Frontal cortex (tissue), 3 donors: ENCODE measurements at regions not wholly inside any gene's neighbourhood (a gene's known extent, or its start where the extent isn't known, plus 50 kb on each side); places are given as distances from the start of the nearest gene placed in this dataset.
"Not testable (repeated sequence)": the region's sequence is repeated elsewhere in the genome, so short reads cannot be mapped to it uniquely, and the experiment has no call there.

ENCODE experiments used
- DNase-seq, 2 donors: peaks; one replicate each; pipeline ENCODE4 v3.0.0; 2012; ENCODE audit warnings: low spot score in 2 of 2
- FAIRE-seq: peaks from 2 replicates; lab custom pipeline; 2012; peaks lifted over from hg19 to GRCh38; lab: Jason Lieb, UNC
- donor health status: control.
- donor health status: control.
- donor health status: control.

DNA sequence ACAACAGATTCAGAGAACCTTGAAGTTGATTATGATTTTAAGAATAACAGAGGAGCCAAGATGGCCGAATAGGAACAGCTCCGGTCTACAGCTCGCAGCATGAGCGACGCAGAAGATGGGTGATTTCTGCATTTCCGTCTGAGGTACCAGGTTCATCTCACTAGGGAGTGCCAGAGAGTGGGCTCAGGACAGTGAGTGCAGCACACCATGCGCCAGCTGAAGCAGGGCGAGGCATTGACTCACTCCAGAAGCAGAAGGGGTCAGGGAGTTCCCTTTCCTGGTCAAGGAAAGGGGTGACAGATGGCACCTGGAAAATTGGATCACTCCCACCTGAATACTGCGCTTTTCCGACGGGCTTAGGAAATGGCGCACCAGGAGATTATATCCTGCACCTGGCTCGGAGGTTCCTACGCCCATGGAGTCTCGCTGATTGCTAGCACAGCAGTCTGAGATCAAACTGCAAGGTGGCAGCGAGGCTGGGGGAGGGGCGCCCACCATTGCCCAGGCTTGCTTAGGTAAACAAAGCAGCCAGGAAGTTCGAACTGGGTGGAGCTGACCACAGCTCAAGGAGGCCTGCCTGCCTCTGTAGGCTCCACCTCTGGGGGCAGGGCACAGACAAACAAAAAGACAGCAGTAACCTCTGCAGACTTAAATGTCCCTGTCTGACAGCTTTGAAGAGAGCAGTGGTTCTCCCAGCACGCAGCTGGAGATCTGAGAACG lies 670.2 kb downstream of the XIRP2 start:
- not testable (repeated sequence) for DNase-seq, FAIRE-seq

GRCh38 chr2:167555098-167555720 lies 666.9 kb downstream of the XIRP2 start:
- FAIRE-seq (no peak), DNase-seq (no peak)

DNA sequence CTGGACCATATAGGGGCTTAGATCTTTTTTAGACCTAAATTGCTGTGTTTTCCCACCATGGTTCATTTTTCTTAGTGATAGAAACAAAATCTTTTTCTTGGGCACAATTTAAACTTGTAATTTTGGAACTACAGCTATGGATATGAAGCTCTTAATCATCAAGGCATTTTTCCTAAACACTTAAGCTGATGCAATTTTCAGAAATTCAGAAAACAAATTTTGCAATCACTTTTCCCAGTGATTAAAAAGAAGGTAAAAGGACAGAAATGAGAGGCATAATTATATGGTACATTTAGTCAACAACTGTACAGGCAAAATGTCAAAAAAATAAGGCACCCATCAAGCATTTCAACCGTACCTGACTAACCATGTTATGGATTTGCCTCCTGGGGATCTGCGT lies 665.4 kb downstream of the XIRP2 start:
- no peak for DNase-seq
- FAIRE-seq = no peak

DNA sequence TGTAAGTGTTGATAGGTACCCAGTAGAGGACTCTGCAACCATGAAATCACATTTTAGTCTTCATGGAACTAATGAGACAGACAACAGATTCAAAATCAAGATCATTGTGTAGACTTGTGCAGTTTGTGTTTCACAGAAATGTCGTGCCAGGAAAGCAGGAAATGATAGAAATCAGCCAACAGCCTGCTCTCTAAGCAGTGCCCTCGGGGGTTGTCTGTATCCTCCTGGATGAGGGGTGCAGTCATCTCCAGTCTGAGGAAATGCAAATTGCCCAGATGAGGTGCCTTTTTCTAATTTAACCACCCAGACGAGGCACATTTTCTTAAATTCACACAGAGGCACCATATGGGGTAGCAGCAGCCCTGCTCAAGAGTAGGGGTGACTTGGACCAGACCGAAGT lies 663.1 kb downstream of the XIRP2 start:
- DNase-seq (no peak), FAIRE-seq (no peak)

GRCh38 chr2:167550448-167550847 lies 662.2 kb downstream of the XIRP2 start:
- FAIRE-seq (no peak), DNase-seq (no peak)

DNA sequence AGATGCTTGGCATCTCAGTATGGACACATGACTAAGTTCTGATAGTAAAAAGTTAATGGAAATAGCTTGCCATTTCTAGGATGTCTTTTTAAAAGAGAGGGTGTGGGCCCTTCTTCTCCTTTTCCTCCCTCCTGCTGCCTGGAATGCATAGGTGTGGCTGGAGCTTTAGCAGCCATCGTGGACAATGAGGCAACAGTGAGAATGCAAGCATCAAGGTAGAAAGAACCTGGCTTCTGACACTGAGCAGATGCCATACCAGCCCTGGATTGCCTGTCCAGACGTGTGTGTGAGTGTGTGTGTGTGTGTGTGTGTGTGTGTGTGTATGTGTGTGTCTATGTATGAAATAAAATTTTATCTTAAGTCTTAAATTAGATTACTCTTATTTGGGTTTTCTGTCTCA lies 660.1 kb downstream of the XIRP2 start:
- DNase-seq = no peak
- FAIRE-seq = no peak

- FAIRE-seq = no peak
- no peak for DNase-seq
These were observed 656.3 kb downstream of the XIRP2 start for GRCh38 chr2:167544602-167545001.

- no peak for FAIRE-seq
- DNase-seq = no peak
These were observed 655.4 kb downstream of the XIRP2 start for GRCh38 chr2:167543721-167544120.

- FAIRE-seq (no peak), DNase-seq (no peak)
These were observed 649.5 kb downstream of the XIRP2 start for GRCh38 chr2:167537743-167538142.

DNA sequence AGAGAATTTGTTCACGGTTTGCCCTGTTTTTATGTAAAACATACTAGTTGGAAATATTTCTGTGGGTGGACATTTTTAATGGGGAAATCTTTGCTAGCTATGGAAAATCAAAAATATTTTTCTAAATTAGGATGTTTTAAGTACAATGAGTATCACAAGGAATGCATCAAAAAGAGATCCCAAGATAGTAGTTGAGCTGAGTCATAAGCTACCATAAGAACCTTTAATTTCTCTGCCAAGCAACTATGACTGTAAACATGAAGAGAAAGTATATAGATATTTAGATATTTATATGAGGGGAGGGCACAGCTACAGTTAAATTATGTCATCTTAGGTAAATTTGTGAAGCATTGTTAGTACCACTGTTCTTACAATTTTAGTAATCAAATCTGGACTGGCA lies 646.2 kb downstream of the XIRP2 start:
- FAIRE-seq = no peak
- no peak for DNase-seq

- DNase-seq = no peak
- FAIRE-seq = no peak
These were observed 636.5 kb downstream of the XIRP2 start for GRCh38 chr2:167524786-167525185.

DNA sequence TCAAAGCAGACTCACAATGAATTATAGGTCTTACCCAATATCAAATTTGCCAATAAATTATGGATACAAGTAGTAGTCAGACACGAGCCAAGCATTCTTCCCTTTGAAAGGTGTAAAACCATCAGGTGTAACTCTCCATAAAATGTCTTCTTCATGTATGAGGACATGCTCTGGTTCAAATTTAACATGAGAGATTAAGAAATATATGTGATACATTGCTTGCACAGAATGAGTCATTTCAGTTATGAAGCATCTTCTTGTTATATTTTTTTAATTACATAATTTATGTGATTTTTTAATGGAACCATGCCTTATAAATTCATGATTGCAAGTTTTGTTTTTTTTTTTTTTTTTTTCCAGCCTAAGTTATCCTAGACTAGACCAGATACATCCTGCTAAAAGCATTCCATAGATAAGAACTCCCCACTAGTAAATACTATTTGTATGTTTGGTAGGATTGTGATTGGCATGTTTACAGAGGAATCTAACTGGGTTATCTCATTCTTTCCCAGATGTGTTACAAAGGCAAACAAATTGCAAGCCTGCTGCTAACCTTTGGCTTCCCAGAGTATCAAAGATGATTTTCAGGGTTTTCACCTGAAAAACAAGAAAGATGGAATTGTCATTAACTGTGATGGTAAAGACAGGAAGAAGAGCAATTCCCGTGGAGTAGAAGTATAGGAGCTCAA lies 621.9 kb downstream of the XIRP2 start:
- DNase-seq (no peak), FAIRE-seq (no peak)

DNA sequence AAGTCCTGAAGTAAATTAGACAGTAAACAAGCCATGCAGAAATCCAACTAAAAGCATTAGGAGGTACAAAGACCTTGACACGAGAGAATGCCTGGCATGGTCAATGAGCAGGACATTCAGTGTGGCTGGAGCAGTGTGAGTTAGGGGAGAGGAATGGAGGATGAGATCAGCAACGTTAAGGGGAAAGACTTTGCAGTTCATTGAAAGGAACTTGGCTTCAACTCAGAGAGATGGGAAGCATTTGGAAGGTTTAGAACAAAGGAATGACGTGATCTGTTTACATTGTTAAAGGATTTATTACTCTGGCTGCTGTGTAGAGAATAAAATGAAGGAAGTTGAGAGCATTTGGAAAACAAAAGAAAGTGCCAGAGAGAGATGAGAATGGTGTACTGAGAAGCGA lies 621.3 kb downstream of the XIRP2 start:
- DNase-seq (no peak), FAIRE-seq (no peak)

GRCh38 chr2:167508709-167509108 lies 620.4 kb downstream of the XIRP2 start:
- peak; percentile 8 for FAIRE-seq

DNA sequence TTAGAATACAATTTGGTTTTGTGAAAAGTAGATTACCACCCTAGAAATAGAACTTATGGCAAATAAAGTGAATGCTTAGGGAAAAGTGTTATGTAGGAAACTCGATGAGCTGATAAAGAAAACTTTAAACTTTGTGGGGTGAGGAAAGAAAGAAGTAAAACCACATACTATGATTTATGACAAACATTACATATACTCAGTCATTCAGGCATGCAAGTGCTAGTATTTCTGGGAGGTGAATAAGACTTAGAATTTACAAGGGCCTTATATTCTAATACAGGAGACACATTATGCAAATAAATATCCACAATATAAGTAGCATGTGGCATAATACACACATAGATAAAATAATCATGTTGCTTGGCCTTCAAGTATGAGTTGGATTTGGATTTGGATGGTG lies 618.1 kb downstream of the XIRP2 start:
- no peak for FAIRE-seq
- DNase-seq = no peak

More at GRCh38 chr2:167508709-167509108, 620.4 kb downstream of the XIRP2 start:
- no peak for DNase-seq

- no peak for DNase-seq
- FAIRE-seq = no peak
These were observed 616.4 kb downstream of the XIRP2 start for GRCh38 chr2:167504695-167505094.

DNA sequence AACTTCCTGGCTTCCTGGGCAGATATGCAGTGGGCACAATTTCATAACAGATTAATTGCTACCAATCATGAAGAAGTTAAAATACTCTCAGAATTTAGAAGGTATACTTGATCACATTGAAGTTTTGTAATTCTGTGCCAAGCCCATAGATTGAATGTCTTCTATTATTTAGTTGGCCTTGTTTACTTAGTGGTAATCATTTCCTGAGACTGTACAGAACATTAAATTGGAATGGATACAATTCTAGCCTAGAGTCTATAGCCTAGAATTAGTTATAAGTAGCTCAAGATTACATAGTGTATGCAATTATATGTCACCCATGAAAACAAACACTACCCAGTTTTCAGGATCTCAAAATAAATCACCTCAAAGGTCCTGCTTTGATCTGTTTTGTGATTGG lies 615.8 kb downstream of the XIRP2 start:
- no peak for DNase-seq
- no peak for FAIRE-seq

- FAIRE-seq (no peak), DNase-seq (no peak)
These were observed 613.3 kb downstream of the XIRP2 start for GRCh38 chr2:167501618-167502017.

DNA sequence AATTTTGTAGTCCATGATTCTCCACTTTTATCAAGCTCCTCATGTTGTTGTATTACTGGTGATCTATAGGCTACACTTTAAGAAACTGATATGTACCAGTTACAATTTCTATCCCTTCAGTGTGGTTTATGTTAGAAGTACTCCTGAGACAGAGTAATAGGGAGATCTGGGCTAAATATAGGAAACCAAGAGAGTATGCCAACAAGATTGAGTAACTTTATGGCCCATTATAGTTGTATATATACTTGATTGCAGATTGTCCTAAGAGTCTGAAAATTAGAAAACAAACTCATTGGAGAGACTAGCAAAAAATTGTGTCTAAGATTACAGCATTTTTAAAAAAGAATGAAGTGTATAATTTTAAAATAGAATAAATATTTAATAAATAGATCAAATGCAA lies 605.6 kb downstream of the XIRP2 start:
- FAIRE-seq (no peak), DNase-seq (no peak)

- DNase-seq = no peak
- FAIRE-seq = no peak
These were observed 604.2 kb downstream of the XIRP2 start for GRCh38 chr2:167492486-167492885.

DNA sequence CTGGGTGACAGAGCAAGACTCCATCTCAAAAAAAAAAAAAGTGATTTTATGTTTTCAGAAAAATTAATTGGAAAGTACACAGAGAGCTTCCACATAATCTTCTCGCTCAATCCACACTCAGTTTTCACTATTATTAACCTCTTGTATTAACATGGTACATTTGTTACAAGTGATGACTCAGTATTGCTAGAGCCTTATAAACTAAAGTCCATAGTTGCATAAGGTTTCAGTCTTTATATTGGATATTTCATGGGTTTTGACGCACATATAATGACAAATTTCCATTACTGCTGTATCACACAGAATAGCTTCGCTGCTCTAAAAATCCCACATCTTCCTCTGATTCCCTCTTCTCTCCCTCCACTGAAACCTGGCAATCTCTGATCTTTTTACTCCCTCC lies 603.5 kb downstream of the XIRP2 start:
- no peak for FAIRE-seq
- DNase-seq = no peak
